Activated CD8-positive, alpha-beta T cell treated with anti-CD3 and anti-CD28 coated beads for 36 hours (primary cell): ENCODE measurements at regions not wholly inside any gene's neighbourhood (a gene's known extent, or its start where the extent isn't known, plus 50 kb on each side); places are given as distances from the start of the nearest gene placed in this dataset.
"Not testable (repeated sequence)": the region's sequence is repeated elsewhere in the genome, so short reads cannot be mapped to it uniquely, and the experiment has no call there.

Source experiments
- ATAC-seq: fragments of 200-7000 bp; cut with Tn5 transposase; one replicate; pipeline ENCODE4 v1.10.0; 2021; ENCODE audit warnings: mild to moderate bottlenecking, moderate library complexity
- CTCF ChIA-PET: fragments of 350-600 bp; sonication (Branson Sonifier 250); formaldehyde crosslinking; loops from one replicate; lab custom pipeline; 2021; ENCODE audit warnings: antibody characterized with exemption; lab: Charles Lee
- POLR2A ChIA-PET: fragments of 350-600 bp; sonication (Branson Sonifier 250); formaldehyde crosslinking; loops from one replicate; lab custom pipeline; 2021; ENCODE audit warnings: antibody characterized with exemption; lab: Charles Lee
- DNase-seq: peaks from one replicate; pipeline ENCODE4 v3.0.0-alpha.2; 2020
- H3K27ac Mint-ChIP-seq: one replicate; pipeline ENCODE4 v1.8.0; 2021; ENCODE audit warnings: mild to moderate bottlenecking, mixed read lengths
- H3K27me3 Mint-ChIP-seq: one replicate; pipeline ENCODE4 v1.8.0; 2021; ENCODE audit warnings: mixed read lengths
- H3K36me3 Mint-ChIP-seq: one replicate; pipeline ENCODE4 v1.8.0; 2021; ENCODE audit warnings: low read depth, mixed read lengths
- H3K4me1 Mint-ChIP-seq: one replicate; pipeline ENCODE4 v1.8.0; 2021; ENCODE audit warnings: low read depth, mixed read lengths
- H3K4me3 Mint-ChIP-seq: one replicate; pipeline ENCODE4 v1.8.0; 2021; ENCODE audit warnings: mild to moderate bottlenecking, moderate library complexity, mixed read lengths
- H3K9me3 Mint-ChIP-seq: one replicate; pipeline ENCODE4 v1.8.0; 2021; ENCODE audit warnings: mixed read lengths
- intact Hi-C: fragments of 100-400 bp; cut with micrococcal nuclease; formaldehyde crosslinking; loops from one replicate; pipeline ENCODE4 v1.10.0; 2022
- TF ChIP-seq, protein P1 (sequence below): fragments of 200-600 bp; IDR thresholded peaks from one replicate; pipeline ENCODE4 v1.8.0; 2022; ENCODE audit warnings: antibody characterized with exemption, mild to moderate bottlenecking

DNA sequence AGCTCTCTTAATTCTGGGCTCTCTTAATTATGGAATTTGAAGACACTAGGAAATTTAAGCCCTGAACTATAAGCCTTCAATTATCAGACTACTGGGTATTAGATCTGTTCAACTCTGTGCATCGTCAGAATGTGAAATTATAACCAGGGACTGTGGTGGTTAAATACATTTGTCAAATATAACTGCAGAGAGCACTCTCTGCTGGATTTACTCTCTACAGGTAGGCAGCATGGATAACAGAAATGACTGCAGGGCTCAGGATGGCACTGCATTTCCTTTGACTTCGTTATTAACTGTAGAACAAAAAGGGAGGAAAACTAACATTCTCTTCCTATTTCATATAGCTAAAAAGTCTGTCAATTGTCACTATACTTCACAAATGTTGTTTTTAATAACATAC, 310.1 kb upstream of the RASGEF1B start:
- DNase-seq (no peak), ATAC-seq (no peak)
- TF ChIP-seq, protein P1, sequence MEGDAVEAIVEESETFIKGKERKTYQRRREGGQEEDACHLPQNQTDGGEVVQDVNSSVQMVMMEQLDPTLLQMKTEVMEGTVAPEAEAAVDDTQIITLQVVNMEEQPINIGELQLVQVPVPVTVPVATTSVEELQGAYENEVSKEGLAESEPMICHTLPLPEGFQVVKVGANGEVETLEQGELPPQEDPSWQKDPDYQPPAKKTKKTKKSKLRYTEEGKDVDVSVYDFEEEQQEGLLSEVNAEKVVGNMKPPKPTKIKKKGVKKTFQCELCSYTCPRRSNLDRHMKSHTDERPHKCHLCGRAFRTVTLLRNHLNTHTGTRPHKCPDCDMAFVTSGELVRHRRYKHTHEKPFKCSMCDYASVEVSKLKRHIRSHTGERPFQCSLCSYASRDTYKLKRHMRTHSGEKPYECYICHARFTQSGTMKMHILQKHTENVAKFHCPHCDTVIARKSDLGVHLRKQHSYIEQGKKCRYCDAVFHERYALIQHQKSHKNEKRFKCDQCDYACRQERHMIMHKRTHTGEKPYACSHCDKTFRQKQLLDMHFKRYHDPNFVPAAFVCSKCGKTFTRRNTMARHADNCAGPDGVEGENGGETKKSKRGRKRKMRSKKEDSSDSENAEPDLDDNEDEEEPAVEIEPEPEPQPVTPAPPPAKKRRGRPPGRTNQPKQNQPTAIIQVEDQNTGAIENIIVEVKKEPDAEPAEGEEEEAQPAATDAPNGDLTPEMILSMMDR: no peak
- no peak overlapping the region for H3K4me3 Mint-ChIP-seq
- POLR2A ChIA-PET: no interaction called here
- CTCF ChIA-PET: no interaction called here
- no peaks in the 10 kb centered on the region for H3K27me3 Mint-ChIP-seq
- H3K4me1 Mint-ChIP-seq: peaks cover 13% of the 10 kb centered on the region
- H3K27ac Mint-ChIP-seq: no peak overlapping the region
- H3K9me3 Mint-ChIP-seq: peaks cover 3% of the 10 kb centered on the region
- intact Hi-C loops: no loop called here
- H3K36me3 Mint-ChIP-seq: no peaks in the 10 kb centered on the region

DNA sequence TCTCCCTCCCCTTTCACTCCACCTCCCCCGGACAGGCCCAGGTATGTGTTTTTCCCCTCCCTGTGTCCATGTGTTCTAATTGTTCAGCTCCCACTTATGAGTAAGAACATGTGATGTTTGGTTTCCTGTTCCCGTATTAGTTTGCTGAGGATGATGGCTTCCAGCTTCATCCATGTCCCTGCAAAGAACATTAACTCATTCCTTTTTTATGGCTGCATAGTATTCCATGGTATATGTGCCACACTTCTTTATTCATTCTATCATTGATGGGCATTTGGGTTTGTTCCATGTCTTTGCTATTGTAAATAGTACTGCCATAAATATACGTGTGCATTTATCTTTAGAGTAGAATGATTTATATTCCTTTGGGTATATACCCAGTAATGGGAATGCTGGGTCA, 306.0 kb upstream of the RASGEF1B start:
- intact Hi-C loops, H3K27me3 Mint-ChIP-seq, POLR2A ChIA-PET, H3K27ac Mint-ChIP-seq, H3K9me3 Mint-ChIP-seq, H3K4me3 Mint-ChIP-seq, H3K4me1 Mint-ChIP-seq, ATAC-seq, H3K36me3 Mint-ChIP-seq, DNase-seq, CTCF ChIA-PET: not testable (repeated sequence)

DNA sequence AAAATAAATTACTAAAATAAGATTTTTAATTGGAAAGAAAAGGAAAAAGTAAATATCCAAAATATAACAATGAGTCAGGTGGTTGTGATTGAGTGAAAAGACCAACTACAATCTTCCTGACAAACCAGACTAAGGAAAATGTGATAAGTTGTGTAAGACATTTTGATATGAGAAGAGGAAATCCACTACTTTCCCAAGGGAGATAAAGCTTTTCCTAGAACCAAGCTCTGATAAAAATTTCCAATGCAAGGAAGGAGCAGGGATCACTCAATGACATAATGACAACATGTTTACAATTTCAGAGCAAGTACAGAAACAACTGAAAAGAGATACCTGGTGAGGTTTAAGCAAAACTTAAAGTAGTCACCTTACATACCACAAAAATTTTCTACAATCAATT, 305.1 kb upstream of the RASGEF1B start:
- CTCF ChIA-PET: interaction anchor here (1.2 to 1.4 kb wide), 2 partner anchors 10 to 12 kb away, joined by 3 to 4 read pairs; no protein-coding TSS in a partner anchor
- ATAC-seq: no peak
- no peak overlapping the region for H3K27ac Mint-ChIP-seq
- peaks cover 3% of the 10 kb centered on the region for H3K9me3 Mint-ChIP-seq
- POLR2A ChIA-PET: no interaction called here
- no peak for DNase-seq
- TF ChIP-seq, protein P1: no peak
- H3K4me1 Mint-ChIP-seq: peaks cover 2% of the 10 kb centered on the region
- no peaks in the 10 kb centered on the region for H3K36me3 Mint-ChIP-seq
- intact Hi-C loops: no loop called here
- H3K4me3 Mint-ChIP-seq: no peak overlapping the region
- no peaks in the 10 kb centered on the region for H3K27me3 Mint-ChIP-seq

DNA sequence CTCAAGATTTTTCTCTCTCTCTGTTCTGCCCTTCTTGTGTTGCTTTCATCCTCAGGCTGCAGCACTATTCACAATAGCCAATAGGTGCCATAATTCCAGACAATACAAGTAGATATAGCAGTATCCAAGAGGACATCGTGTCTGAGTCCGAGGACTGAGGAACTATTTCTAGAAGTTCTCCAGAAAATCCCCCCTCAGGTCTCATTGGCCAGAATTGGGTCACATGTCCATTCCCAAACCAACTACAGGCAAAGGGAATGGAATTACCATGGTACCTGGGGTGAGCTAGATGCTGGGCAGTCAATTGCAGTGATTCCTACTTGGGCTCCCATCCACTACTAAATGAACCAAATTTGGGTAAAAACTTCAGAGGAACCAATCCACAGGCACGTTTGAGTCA, 301.9 kb upstream of the RASGEF1B start:
- ChIA-PET POLR2A (no interaction called here), CTCF (interaction anchor here (1.2 kb wide), 1 partner anchor 428 kb away, joined by 5 read pairs; no protein-coding TSS in a partner anchor)
- Mint-ChIP-seq H3K4me3 (no peak overlapping the region), H3K36me3 (no peaks in the 10 kb centered on the region), H3K9me3 (peaks cover 3% of the 10 kb centered on the region), H3K4me1 (peaks cover 4% of the 10 kb centered on the region), H3K27ac (no peak overlapping the region), H3K27me3 (no peaks in the 10 kb centered on the region)
- intact Hi-C loops: no loop called here
- TF ChIP-seq, protein P1: no peak
- no peak for DNase-seq
- ATAC-seq: no peak

DNA sequence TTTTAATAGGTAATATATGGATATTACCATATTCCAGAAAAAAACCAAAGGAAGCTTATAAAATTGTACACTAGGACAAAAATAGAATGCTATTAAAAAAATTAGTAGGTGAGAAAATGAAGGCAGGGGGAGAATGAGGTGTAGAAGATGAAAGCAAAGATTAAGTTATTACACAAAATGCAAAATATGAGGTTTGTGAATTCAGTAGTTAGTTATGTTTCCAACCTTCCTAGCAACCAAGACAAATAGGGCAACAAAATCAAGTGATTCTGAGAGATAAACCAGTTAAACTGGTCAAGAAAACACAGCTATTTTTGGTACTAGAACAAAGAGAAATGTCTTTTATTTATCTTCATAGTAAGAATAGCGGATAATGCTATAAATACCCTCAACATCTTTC, 300.0 kb upstream of the RASGEF1B start:
- Mint-ChIP-seq H3K27ac (no peak overlapping the region), H3K36me3 (no peaks in the 10 kb centered on the region), H3K4me3 (no peak overlapping the region), H3K27me3 (no peaks in the 10 kb centered on the region), H3K9me3 (no peaks in the 10 kb centered on the region), H3K4me1 (peaks cover 4% of the 10 kb centered on the region)
- intact Hi-C loops: no loop called here
- DNase-seq (no peak), ATAC-seq (no peak)
- TF ChIP-seq, protein P1: no peak
- CTCF ChIA-PET: no interaction called here
- POLR2A ChIA-PET: interaction anchor here (0.8 kb wide), 1 partner anchor 9 kb away, joined by 3 read pairs; no protein-coding TSS in a partner anchor

DNA sequence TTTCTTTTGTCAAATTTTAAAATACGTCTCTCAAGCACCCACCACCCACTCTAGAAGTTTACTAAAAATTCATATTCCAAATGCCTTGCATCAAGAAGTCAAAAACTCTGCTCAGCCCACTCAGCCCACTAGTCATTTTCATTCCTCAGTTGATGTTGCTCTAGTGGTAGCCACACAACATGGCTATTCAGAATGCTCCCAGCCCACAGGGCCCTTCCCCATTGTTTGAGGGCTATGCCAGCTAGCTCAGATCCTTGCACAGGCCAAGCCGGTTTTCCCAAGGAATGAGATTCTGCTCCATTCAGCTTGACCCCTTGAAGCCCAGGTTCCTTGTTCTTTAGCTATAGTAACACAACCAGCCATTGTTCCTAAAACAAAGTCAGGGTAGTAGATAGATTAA, 297.5 kb upstream of the RASGEF1B start:
- CTCF ChIA-PET: no interaction called here
- no peaks in the 10 kb centered on the region for H3K36me3 Mint-ChIP-seq
- H3K4me3 Mint-ChIP-seq: no peak overlapping the region
- no peaks in the 10 kb centered on the region for H3K9me3 Mint-ChIP-seq
- DNase-seq (no peak), ATAC-seq (no peak)
- H3K4me1 Mint-ChIP-seq: peaks cover 4% of the 10 kb centered on the region
- H3K27me3 Mint-ChIP-seq: no peaks in the 10 kb centered on the region
- POLR2A ChIA-PET: no interaction called here
- no peak overlapping the region for H3K27ac Mint-ChIP-seq
- TF ChIP-seq, protein P1: no peak
- intact Hi-C loops: no loop called here
